Coronary artery (tissue), 2 donors: ENCODE measurements at regions not wholly inside any gene's neighbourhood (a gene's known extent, or its start where the extent isn't known, plus 50 kb on each side); places are given as distances from the start of the nearest gene placed in this dataset.

Experiments
- DNase-seq: peaks from one replicate; pipeline ENCODE4 v3.0.0-alpha.2; 2017; ENCODE audit warnings: low spot score
- H3K27ac ChIP-seq, 2 donors: fragments of 200-600 bp; sonication (generic); one replicate each; pipeline ENCODE4 v1.5.1; 2016 to 2019
- H3K4me3 ChIP-seq: fragments of 200-600 bp; sonication (generic); 2 replicates; pipeline ENCODE4 v1.5.1; 2016; ENCODE audit warnings: mild to moderate bottlenecking, moderate library complexity
- TF ChIP-seq, protein P1 (sequence below): fragments of 200-600 bp; sonication (generic); IDR thresholded peaks from one replicate; pipeline ENCODE4 v1.5.1; 2019; ENCODE audit warnings: antibody characterized with exemption

- Histone ChIP-seq H3K4me3 (no peak overlapping the region), H3K27ac (no peak overlapping the region)
- DNase-seq, result no peak
- TF ChIP-seq, protein P1, sequence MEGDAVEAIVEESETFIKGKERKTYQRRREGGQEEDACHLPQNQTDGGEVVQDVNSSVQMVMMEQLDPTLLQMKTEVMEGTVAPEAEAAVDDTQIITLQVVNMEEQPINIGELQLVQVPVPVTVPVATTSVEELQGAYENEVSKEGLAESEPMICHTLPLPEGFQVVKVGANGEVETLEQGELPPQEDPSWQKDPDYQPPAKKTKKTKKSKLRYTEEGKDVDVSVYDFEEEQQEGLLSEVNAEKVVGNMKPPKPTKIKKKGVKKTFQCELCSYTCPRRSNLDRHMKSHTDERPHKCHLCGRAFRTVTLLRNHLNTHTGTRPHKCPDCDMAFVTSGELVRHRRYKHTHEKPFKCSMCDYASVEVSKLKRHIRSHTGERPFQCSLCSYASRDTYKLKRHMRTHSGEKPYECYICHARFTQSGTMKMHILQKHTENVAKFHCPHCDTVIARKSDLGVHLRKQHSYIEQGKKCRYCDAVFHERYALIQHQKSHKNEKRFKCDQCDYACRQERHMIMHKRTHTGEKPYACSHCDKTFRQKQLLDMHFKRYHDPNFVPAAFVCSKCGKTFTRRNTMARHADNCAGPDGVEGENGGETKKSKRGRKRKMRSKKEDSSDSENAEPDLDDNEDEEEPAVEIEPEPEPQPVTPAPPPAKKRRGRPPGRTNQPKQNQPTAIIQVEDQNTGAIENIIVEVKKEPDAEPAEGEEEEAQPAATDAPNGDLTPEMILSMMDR, result no peak
Observed at GRCh38 chr12:84807249-84807648, 105.3 kb downstream of the SLC6A15 start.

DNA sequence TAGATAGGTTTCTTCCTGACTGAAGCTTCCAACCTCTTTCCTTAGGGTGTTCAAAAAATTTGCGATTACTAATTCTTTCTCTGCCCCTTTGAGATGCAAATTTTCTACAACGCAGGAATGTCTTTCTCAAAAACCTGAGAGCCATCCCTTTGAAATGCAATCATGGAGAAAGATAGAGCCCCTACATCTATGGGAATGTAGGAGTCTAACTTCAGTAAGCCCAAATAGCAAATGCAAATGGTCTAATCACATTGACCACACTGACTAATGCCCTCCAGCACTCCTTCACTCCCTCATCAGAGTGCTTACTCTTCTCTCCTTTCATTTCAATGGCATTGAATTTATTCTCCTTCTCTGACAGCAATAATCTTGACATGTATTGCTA, 107.1 kb downstream of the SLC6A15 start:
- TF ChIP-seq, protein P1, result no peak
- Histone ChIP-seq H3K4me3 (no peak overlapping the region), H3K27ac (no peak overlapping the region)
- DNase-seq, result no peak

GRCh38 chr12:84804691-84805473, 107.7 kb downstream of the SLC6A15 start:
- H3K27ac ChIP-seq, result no peak overlapping the region
- no peak overlapping the region for H3K4me3 ChIP-seq
- DNase-seq, result no peak
- TF ChIP-seq, protein P1, result no peak

- no peak for DNase-seq
- no peak overlapping the region for H3K27ac ChIP-seq
- no peak overlapping the region for H3K4me3 ChIP-seq
- TF ChIP-seq, protein P1, result no peak
Observed at GRCh38 chr12:84803661-84804060, 108.9 kb downstream of the SLC6A15 start.

DNA sequence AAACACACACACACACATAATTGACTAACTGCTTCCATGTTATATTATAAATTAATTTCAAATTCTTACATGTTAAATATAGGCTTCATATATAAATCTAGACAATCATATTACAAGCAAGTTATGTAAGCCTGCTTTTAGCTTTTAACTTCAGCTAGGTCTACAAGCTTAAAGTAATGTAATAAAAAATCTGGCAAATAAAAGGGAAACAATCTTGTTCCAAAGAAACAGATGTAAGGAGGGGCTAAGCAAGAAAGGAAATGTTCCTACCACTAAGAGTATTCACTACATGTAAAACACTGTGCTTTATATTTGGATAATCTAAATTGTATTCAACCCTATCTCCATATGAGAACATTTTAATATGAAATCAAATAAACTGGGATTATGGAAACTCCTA, 110.4 kb downstream of the SLC6A15 start:
- Histone ChIP-seq H3K27ac (no peak overlapping the region), H3K4me3 (no peak overlapping the region)
- DNase-seq, result no peak
- TF ChIP-seq, protein P1, result no peak

GRCh38 chr12:84793558-84794367, 118.8 kb downstream of the SLC6A15 start:
- H3K4me3 ChIP-seq, result no peak overlapping the region
- TF ChIP-seq, protein P1, result no peak
- no peak overlapping the region for H3K27ac ChIP-seq
- DNase-seq, result no peak
